Adrenal gland (tissue), 9 donors: ENCODE measurements at regions not wholly inside any gene's neighbourhood (a gene's known extent, or its start where the extent isn't known, plus 50 kb on each side); places are given as distances from the start of the nearest gene placed in this dataset.
A peak's percentile ranks its signal among the peaks of the same experiment; 100 is the strongest.

ENCODE experiments used
- DNase-seq, 7 donors: peaks; one replicate each; pipeline ENCODE4 v3.0.0-alpha.2; 2019 to 2020
- H3K27ac ChIP-seq, 5 donors: fragments of 200-600 bp; sonication (generic) in 4 of 5; 1 replicate in 3 of 5; 2 replicates in 2 of 5; pipeline versions ENCODE4 v1.5.1 to v1.8.0; 2016 to 2020; ENCODE audit warnings: mild to moderate bottlenecking in 1 of 5
- H3K27me3 ChIP-seq: fragments of 200-600 bp; 2 replicates; pipeline ENCODE4 v1.8.0; 2021
- H3K36me3 ChIP-seq, 2 donors: fragments of 200-600 bp; replicated peaks in 1 of 2; 1 replicate in 1 of 2; 2 replicates in 1 of 2; pipeline versions ENCODE4 v1.5.1 to v1.8.0; 2018 to 2022
- H3K4me1 ChIP-seq, 2 donors: fragments of 200-600 bp; replicated peaks in 1 of 2; 1 replicate in 1 of 2; 2 replicates in 1 of 2; pipeline versions ENCODE4 v1.5.1 to v1.8.0; 2018 to 2021
- H3K4me3 ChIP-seq, 4 donors: fragments of 200-600 bp; sonication (generic) in 3 of 4; one replicate each; pipeline ENCODE4 v1.5.1; 2016 to 2018
- H3K9me3 ChIP-seq, 3 donors: fragments of 200-600 bp; sonication (generic) in 1 of 3; replicated peaks in 1 of 3; 1 replicate in 2 of 3; 2 replicates in 1 of 3; pipeline versions ENCODE4 v1.5.1 to v1.8.0; 2016 to 2021
- POLR2A ChIP-seq, 2 donors: fragments of 450-650 bp; IDR thresholded peaks; one replicate each; pipeline ENCODE4 v1.6.1; 2017; ENCODE audit warnings: antibody characterized with exemption in 2 of 2, mild to moderate bottlenecking in 2 of 2, moderate library complexity in 1 of 2
- WGBS, 4 donors: extraction: QIAGEN DNeasy Blood & Tissue Kit in 2 of 4; methylation state at CpG; one replicate each; pipeline versions ENCODE4 v1.1.5 to v1.1.7; 2013 to 2017; 5-methylcytosine and 5-hydroxymethylcytosine counted together
- intact Hi-C, 2 donors: fragments of 100-400 bp; cut with DNase I; formaldehyde crosslinking; loops; one replicate each; pipeline versions ENCODE4 v1.14.1 to v1.15.0; 2022 to 2023
- TF ChIP-seq, protein P1 (sequence below), 6 experiments: fragments of 450-650 bp in 4 of 6; fragments of 200-600 bp in 2 of 6; sonication (generic) in 1 of 6; IDR thresholded peaks; 1 replicate in 5 of 6; 2 replicates in 1 of 6; pipeline versions ENCODE4 v1.5.1 to v1.8.0; 2016 to 2021; ENCODE audit warnings: antibody characterized with exemption in 6 of 6, mild to moderate bottlenecking in 2 of 6, moderate library complexity in 1 of 6
- donor health status: healthy with polysubstance abuse.
- donor health status: Bipolar disorder and iron deficiency.
- donor health status: DM: yes; HTN: yes; CAD: no.
- donor health status: DM: no; HTN: no; CAD: no.
- donor health status: DM: no; HTN: no; CAD: no.

GRCh38 chr10:131436458-131436857, 124.9 kb upstream of the TCERG1L start:
- 14 to 40% (median 35%) methylated on average over 4 of the region's 4 CpGs for WGBS, 4 donors
- peak in 1 of 7 donors; percentile 9 for DNase-seq
- intact Hi-C loops, result no loop called here
- no peak overlapping the region for H3K4me3 ChIP-seq
- H3K27me3 ChIP-seq, result no peaks in the 10 kb centered on the region
- TF ChIP-seq, protein P1, sequence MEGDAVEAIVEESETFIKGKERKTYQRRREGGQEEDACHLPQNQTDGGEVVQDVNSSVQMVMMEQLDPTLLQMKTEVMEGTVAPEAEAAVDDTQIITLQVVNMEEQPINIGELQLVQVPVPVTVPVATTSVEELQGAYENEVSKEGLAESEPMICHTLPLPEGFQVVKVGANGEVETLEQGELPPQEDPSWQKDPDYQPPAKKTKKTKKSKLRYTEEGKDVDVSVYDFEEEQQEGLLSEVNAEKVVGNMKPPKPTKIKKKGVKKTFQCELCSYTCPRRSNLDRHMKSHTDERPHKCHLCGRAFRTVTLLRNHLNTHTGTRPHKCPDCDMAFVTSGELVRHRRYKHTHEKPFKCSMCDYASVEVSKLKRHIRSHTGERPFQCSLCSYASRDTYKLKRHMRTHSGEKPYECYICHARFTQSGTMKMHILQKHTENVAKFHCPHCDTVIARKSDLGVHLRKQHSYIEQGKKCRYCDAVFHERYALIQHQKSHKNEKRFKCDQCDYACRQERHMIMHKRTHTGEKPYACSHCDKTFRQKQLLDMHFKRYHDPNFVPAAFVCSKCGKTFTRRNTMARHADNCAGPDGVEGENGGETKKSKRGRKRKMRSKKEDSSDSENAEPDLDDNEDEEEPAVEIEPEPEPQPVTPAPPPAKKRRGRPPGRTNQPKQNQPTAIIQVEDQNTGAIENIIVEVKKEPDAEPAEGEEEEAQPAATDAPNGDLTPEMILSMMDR (IDR thresholded peaks at IDR 0.05), result no peak
- TF ChIP-seq POLR2A (IDR thresholded peaks at IDR 0.05), result no peak
- peak overlapping the region in 2 of 5 donors; percentile 5 to 67 for H3K27ac ChIP-seq
- H3K36me3 ChIP-seq, result no peaks in the 10 kb centered on the region
- no peaks in the 10 kb centered on the region for H3K9me3 ChIP-seq
- peaks cover 11 to 15% of the 10 kb centered on the region in 2 donors for H3K4me1 ChIP-seq

DNA sequence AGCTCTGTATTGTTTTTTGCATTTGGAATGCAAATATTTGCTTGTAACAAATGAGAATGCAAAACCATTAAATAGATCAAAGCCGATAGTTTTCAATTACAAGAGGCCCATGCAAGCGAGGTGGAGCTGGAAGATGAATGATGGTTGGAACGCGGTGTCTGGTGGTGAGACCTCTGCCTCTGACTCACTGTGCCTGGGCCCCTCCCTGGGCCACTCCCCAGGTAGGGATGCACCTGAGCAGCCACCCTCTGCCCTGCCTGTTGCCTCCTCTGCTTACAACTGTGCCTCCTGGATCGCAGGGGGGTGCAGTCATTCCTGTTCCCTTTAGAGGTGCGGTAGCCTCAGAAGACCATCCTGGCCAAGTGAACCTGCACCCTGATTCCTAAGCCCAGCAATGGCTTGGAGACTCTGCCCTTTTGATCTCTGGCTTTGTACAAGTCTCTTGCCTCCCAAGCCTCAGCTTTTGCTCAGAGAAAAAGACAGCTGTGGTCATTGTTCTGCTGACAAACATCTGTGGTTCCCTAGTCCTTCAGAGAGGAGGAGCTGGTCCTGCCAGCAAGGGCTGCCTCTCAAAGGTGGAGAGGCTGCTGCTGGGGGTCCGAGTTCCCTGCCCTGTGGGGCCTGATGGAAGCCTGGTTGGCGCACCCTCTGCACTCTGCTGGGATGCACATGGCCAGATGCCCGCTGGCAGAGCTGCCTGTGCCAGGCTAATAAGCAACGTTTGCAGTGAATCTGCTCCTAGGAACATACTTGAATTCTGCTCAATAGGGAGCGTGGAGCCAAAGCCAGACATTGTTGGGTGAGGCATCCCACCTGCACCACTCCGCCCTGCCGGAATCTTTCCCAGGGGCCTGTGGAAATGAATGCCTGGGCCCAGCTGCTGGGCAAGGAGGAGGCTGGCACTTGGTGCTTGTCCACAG, 126.3 kb upstream of the TCERG1L start:
- Histone ChIP-seq H3K27me3 (no peaks in the 10 kb centered on the region), H3K4me3 (no peak overlapping the region), H3K36me3 (no peaks in the 10 kb centered on the region), H3K27ac (peak overlapping the region in 1 of 5 donors; percentile 26), H3K4me1 (peaks cover 11 to 15% of the 10 kb centered on the region in 2 donors), H3K9me3 (no peaks in the 10 kb centered on the region)
- 89 to 90% (median 89%) methylated on average over 9 to 13 of the region's 13 CpGs for WGBS, 4 donors
- intact Hi-C loops, result no loop called here
- DNase-seq, result no peak
- TF ChIP-seq, protein P1 (IDR thresholded peaks at IDR 0.05), result no peak
- TF ChIP-seq POLR2A (IDR thresholded peaks at IDR 0.05), result no peak

DNA sequence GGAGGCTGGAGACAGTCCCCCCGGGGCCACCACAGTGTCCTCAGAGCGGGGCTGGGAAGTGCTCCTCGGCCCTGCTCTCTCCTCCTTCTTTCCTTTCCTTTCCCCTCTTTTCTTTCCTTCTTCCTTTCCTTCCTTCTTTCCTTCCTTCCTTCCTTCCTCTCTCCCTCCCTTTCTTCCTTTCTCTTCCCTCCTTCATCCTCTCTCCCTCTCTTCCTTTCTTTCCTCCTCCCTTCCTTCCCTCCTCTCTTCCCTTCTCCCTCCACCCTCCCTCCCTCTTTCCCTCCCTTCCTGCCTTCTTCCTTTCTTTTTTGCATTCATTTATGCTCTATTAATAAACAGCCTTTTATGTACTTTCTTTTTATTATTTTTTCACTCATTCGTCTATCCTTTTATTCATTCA, 127.1 kb upstream of the TCERG1L start:
- no peaks in the 10 kb centered on the region for H3K9me3 ChIP-seq
- no peak for DNase-seq
- no peak for TF ChIP-seq POLR2A (IDR thresholded peaks at IDR 0.05)
- TF ChIP-seq, protein P1 (IDR thresholded peaks at IDR 0.05), result no peak
- H3K4me3 ChIP-seq, result no peak overlapping the region
- 59 to 83% (median 76%) methylated on average over 4 of the region's 4 CpGs for WGBS, 4 donors
- H3K36me3 ChIP-seq, result no peaks in the 10 kb centered on the region
- intact Hi-C loops, result no loop called here
- H3K4me1 ChIP-seq, result peaks cover 11 to 15% of the 10 kb centered on the region in 2 donors
- peak overlapping the region in 1 of 5 donors; percentile 26 for H3K27ac ChIP-seq
- no peaks in the 10 kb centered on the region for H3K27me3 ChIP-seq

DNA sequence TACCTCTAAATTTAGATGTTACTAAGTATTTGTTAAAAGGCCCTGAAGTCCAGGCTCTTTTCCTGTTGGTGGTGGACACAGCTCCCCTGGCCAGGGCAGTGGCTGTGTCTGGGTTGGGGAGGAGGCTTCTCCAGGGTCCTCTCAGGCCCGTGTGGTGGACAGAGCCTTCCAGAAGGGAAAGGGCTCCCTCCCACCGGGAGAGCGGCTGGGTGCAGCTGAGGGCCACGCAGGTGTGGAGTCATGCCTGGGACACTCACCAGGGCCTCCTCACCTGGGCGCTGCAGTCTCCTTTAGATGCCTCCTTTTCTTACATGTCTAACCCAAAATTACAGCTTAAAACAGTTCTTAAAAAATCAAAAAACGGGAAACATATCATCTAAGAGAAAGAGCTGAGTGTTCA, 128.2 kb upstream of the TCERG1L start:
- Histone ChIP-seq H3K4me1 (peaks cover 11 to 15% of the 10 kb centered on the region in 2 donors), H3K27ac (peak overlapping the region in 1 of 5 donors; percentile 21), H3K4me3 (no peak overlapping the region), H3K27me3 (no peaks in the 10 kb centered on the region), H3K36me3 (no peaks in the 10 kb centered on the region), H3K9me3 (no peaks in the 10 kb centered on the region)
- 79 to 84% (median 82%) methylated on average over 6 of the region's 6 CpGs for WGBS, 4 donors
- DNase-seq, result no peak
- no peak for TF ChIP-seq POLR2A (IDR thresholded peaks at IDR 0.05)
- TF ChIP-seq, protein P1 (IDR thresholded peaks at IDR 0.05), result no peak
- intact Hi-C loops, result no loop called here
